ENCODE measurements at regions not wholly inside any gene's neighbourhood (a gene's known extent, or its start where the extent isn't known, plus 50 kb on each side); places are given as distances from the start of the nearest gene placed in this dataset.

DNA sequence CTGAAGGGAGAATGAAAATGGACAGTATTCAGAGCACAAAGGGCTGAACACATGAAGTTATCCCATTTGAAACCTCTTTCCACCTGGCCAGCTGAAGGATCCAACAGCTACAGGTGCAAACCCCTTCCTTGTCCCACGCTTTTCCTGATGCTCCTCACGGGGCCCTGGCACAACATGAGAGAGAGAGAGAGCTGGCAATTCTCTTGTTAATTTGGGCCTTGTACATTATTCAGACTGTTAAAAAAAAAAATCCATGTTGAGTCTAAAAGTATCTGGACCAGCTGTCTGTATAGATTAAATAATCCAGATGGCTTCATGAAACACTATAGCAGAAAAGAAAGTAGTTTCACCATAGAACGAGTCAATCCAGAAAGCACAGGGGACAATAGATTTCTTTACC, 74.1 kb downstream of the HMHB1 start:
- TF ChIP-seq, protein P1, sequence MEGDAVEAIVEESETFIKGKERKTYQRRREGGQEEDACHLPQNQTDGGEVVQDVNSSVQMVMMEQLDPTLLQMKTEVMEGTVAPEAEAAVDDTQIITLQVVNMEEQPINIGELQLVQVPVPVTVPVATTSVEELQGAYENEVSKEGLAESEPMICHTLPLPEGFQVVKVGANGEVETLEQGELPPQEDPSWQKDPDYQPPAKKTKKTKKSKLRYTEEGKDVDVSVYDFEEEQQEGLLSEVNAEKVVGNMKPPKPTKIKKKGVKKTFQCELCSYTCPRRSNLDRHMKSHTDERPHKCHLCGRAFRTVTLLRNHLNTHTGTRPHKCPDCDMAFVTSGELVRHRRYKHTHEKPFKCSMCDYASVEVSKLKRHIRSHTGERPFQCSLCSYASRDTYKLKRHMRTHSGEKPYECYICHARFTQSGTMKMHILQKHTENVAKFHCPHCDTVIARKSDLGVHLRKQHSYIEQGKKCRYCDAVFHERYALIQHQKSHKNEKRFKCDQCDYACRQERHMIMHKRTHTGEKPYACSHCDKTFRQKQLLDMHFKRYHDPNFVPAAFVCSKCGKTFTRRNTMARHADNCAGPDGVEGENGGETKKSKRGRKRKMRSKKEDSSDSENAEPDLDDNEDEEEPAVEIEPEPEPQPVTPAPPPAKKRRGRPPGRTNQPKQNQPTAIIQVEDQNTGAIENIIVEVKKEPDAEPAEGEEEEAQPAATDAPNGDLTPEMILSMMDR (IDR thresholded peaks at IDR 0.05), result no peak
- TF ChIP-seq POLR2A (IDR thresholded peaks at IDR 0.05) (no peak), POLR2AphosphoS5 (IDR thresholded peaks at IDR 0.05) (no peak), EP300 (IDR thresholded peaks at IDR 0.05; ENCODE audit: low read depth) (no peak)
